Fibroblast of pulmonary artery (primary cell): ENCODE measurements at regions not wholly inside any gene's neighbourhood (a gene's known extent, or its start where the extent isn't known, plus 50 kb on each side); places are given as distances from the start of the nearest gene placed in this dataset.

Experiments used
- DNase-seq: peaks from one replicate; pipeline ENCODE4 v3.0.0-alpha.2; 2010; ENCODE audit warnings: low read depth
- H3K4me3 ChIP-seq: replicated peaks from 2 replicates; pipeline ENCODE4 v1.5.1; 2011; ENCODE audit warnings: low read depth, mild to moderate bottlenecking, control low read depth, low read length, moderate library complexity
- CTCF ChIP-seq: IDR thresholded peaks from 2 replicates; pipeline ENCODE4 v1.5.1; 2011; ENCODE audit warnings: mild to moderate bottlenecking, control low read depth, low read length, inconsistent platforms; ENCODE audit errors: missing control alignments

GRCh38 chr3:86794361-86795065 lies 196.4 kb downstream of the VGLL3 start:
- peak; percentile 49 for DNase-seq
- peak overlapping the region; percentile 15 for H3K4me3 ChIP-seq
- no peak for TF ChIP-seq CTCF

DNA sequence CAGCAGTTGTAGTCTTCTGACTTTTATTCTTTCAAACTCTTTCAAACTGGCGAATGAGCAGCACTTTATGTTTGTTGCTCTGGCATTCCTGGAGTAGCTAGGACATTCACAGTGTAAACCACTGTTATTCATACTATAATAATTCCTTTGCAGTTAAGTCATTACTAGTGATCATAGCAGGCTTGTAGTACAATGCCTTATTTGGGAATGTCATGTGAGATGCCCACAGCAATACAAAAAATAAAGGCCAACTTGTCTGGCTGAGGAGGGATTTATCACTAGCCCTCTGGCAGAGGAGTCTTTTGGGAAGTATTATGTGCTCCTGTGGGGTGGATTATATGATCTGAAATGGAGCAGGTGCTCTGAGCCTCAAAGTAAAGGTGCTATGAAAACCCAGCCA lies 197.2 kb downstream of the VGLL3 start:
- peak; percentile 97 for DNase-seq
- H3K4me3 ChIP-seq, result no peak overlapping the region
- TF ChIP-seq CTCF, result no peak

- no peak overlapping the region for H3K4me3 ChIP-seq
- TF ChIP-seq CTCF, result no peak
- DNase-seq, result peak; percentile 52
These were observed 198.6 kb downstream of the VGLL3 start for GRCh38 chr3:86792316-86792715.

DNA sequence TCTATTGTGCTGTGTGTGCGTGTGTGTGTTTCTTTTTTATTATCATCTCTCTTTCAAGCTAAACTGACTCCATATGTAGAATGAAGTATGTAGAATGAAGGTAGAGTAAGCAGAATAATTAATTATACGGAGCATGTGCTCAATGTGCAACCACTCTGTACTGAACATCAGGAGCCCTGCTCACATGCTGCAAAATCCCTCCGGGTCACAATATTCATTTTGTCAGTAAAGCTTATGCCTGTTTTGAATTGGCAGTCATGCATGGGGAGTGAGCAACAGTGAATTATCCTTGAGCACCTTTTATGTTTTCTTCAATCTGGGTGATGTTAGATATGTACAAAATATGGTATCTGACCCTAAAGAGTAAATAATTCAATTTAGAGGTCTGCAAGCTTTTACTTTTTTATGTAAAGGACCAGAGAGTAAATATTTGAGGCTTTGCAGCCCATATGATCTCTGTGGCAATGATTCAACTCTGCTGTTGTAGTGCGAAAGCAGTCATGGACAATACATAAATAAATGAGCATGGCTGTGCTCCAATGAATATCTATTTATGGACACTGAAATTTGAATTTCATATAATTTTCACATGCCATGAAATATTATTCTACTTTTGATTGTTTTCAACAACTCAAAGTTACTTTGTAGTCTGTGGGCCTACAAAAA lies 199.9 kb downstream of the VGLL3 start:
- no peak for TF ChIP-seq CTCF
- no peak overlapping the region for H3K4me3 ChIP-seq
- no peak for DNase-seq

DNA sequence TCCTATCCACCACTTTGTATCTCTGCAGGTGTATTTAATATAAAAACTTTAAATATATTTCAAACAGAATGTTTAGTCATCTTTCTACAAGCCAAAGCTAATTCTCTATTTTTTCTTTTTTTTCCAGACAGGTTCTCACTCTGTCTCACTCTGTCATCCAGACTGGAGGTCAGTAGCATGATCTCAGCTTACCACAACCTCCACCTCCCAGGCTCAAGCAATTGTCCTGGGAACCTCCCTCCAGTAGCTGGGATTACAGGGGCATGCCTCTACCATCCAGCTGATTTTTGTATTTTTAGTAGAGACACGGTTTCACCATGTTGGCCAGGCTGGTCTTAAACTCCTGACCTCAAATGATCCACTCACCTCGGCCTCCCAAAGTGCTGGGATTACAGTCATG lies 202.6 kb downstream of the VGLL3 start:
- no peak for TF ChIP-seq CTCF
- no peak overlapping the region for H3K4me3 ChIP-seq
- no peak for DNase-seq

DNA sequence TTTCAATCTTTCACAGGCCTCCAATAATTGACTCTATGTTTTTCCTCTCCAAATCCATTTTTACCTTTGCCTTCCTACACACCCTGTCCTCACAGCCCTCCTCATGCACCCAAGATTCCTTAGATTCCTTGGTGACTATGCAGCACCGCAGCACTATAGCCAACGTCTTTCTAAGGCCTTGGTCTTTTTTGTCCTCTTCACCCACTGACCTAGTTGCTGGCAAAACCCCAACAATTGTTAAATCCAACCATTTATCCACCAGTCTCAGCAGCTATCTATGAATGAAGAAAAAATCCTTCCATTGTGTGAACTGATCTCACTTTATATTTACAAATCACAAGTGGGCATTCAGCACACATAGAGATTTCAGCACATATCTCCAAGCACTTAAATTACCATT lies 203.9 kb downstream of the VGLL3 start:
- H3K4me3 ChIP-seq, result no peak overlapping the region
- TF ChIP-seq CTCF, result no peak
- peak; percentile 47 for DNase-seq

- TF ChIP-seq CTCF, result peak; percentile 51
- peak; percentile 64 for DNase-seq
These were observed 205.6 kb downstream of the VGLL3 start for GRCh38 chr3:86785386-86785785.

More at GRCh38 chr3:86785386-86785785, 205.6 kb downstream of the VGLL3 start:
- H3K4me3 ChIP-seq, result no peak overlapping the region
